K562 (cell line): ENCODE measurements at regions not wholly inside any gene's neighbourhood (a gene's known extent, or its start where the extent isn't known, plus 50 kb on each side); places are given as distances from the start of the nearest gene placed in this dataset.

Experiments
- ATAC-seq: fragments of 200-7000 bp; cut with Tn5 transposase; 3 replicates; pipeline ENCODE4 v1.9.1; 2020; ENCODE audit warnings: moderate library complexity
- BruUV-seq: library from RNA; stranded (reverse); fragments of 400-500 nt; replicated peaks from 2 replicates; lab custom pipeline; 2021; lab: Mats Ljungman, UMichigan
- CTCF ChIA-PET: fragments of 300-600 bp; formaldehyde crosslinking; extraction: SDS; loops from one replicate; lab custom pipeline; 2021; ENCODE audit warnings: low intra/inter-chr PET ratio; lab: Yijun Ruan, JAX
- POLR2A ChIA-PET: fragments of 300-600, 350-650 bp; sonication (Branson Sonifier 250); formaldehyde crosslinking; extraction: SDS; loops from one replicate; lab custom pipeline; 2021; ENCODE audit warnings: antibody characterized with exemption, inconsistent platforms; lab: Yijun Ruan, JAX
- DNase-seq, 4 experiments: peaks; one replicate each; pipeline versions ENCODE4 v3.0.0 to v3.0.0-alpha.2; 2011 to 2018; ENCODE audit warnings: low spot score in 3 of 4, mixed read lengths in 3 of 4; ENCODE audit errors: extremely low read depth in 1 of 4
- FAIRE-seq: peaks from 2 replicates; lab custom pipeline; 2011; peaks lifted over from hg19 to GRCh38; lab: Jason Lieb, UNC
- H2AFZ ChIP-seq: 2 replicates; pipeline ENCODE4 v1.6.0; 2011; ENCODE audit warnings: low read depth, low read length, control low read depth, inconsistent platforms
- H3K27ac ChIP-seq: fragments of 200-600 bp; 3 replicates; pipeline ENCODE4 v1.8.0; 2011; ENCODE audit warnings: low read depth, mild to moderate bottlenecking, control low read depth, inconsistent platforms, low read length, moderate library complexity, mixed read lengths; ENCODE audit errors: extremely low read depth
- H3K27me3 ChIP-seq, 2 experiments: fragments of 300-600 bp in 1 of 2; 2 replicates in 1 of 2; 3 replicates in 1 of 2; pipeline versions ENCODE4 v1.6.0 to v1.8.0; 2011; ENCODE audit warnings: inconsistent platforms in 2 of 2, low read length in 2 of 2, mild to moderate bottlenecking in 1 of 2, mixed read lengths in 1 of 2, moderate library complexity in 1 of 2; ENCODE audit not compliant: control insufficient read depth in 2 of 2, insufficient read depth in 2 of 2
- H3K36me3 ChIP-seq: fragments of 300-600 bp; 3 replicates; pipeline ENCODE4 v1.8.0; 2011; ENCODE audit warnings: mild to moderate bottlenecking, low read length, inconsistent platforms; ENCODE audit not compliant: control insufficient read depth, insufficient read depth
- H3K4me1 ChIP-seq, 2 experiments: fragments of 200-600 bp in 1 of 2; replicated peaks in 1 of 2; 2 replicates in 1 of 2; 3 replicates in 1 of 2; pipeline versions ENCODE4 v1.5.1 to v1.8.0; 2011; ENCODE audit warnings: inconsistent platforms in 2 of 2, low read length in 2 of 2, mild to moderate bottlenecking in 1 of 2, mixed read lengths in 1 of 2, moderate library complexity in 1 of 2; ENCODE audit not compliant: control insufficient read depth in 2 of 2, insufficient read depth in 2 of 2
- H3K4me2 ChIP-seq: 2 replicates; pipeline ENCODE4 v1.6.1; 2011; ENCODE audit warnings: low read length, control low read depth, inconsistent platforms, mixed read lengths; ENCODE audit not compliant: insufficient read depth
- H3K4me3 ChIP-seq: fragments of 200-600 bp; sonication (generic), shearing (Covaris generic); 2 replicates; pipeline ENCODE4 v1.5.1; 2016; ENCODE audit warnings: control low read depth, inconsistent platforms
- H3K79me2 ChIP-seq: fragments of 200-600 bp; 3 replicates; pipeline ENCODE4 v1.8.0; 2011; ENCODE audit warnings: low read length, inconsistent platforms; ENCODE audit not compliant: control insufficient read depth, insufficient read depth
- H3K9ac ChIP-seq, 2 experiments: 2 replicates each; pipeline versions ENCODE4 v1.6.0 to v1.6.1; 2011; ENCODE audit warnings: low read depth in 2 of 2, low read length in 2 of 2, control low read depth in 1 of 2, inconsistent platforms in 1 of 2, mild to moderate bottlenecking in 1 of 2, mixed read lengths in 1 of 2; ENCODE audit not compliant: insufficient read depth in 1 of 2
- H3K9me1 ChIP-seq: one replicate; pipeline ENCODE4 v1.6.0; 2011; ENCODE audit warnings: inconsistent platforms, mild to moderate bottlenecking, low read length, moderate library complexity; ENCODE audit not compliant: control insufficient read depth, insufficient read depth
- H3K9me3 ChIP-seq: replicated peaks from 2 replicates; pipeline ENCODE4 v1.5.1; 2011; ENCODE audit warnings: low read depth, low read length, inconsistent platforms; ENCODE audit not compliant: control insufficient read depth, insufficient read depth
- H4K20me1 ChIP-seq: replicated peaks from 2 replicates; pipeline ENCODE4 v1.6.1; 2011; ENCODE audit warnings: low read length, inconsistent platforms, mixed read lengths; ENCODE audit not compliant: control insufficient read depth, insufficient read depth
- BRF1 ChIP-seq: IDR thresholded peaks from 3 replicates; pipeline ENCODE4 v1.6.1; 2011; ENCODE audit warnings: borderline replicate concordance, mild to moderate bottlenecking; ENCODE audit not compliant: insufficient read length; ENCODE audit errors: extremely low read depth
- CTCF ChIP-seq, 3 experiments: IDR thresholded peaks in 2 of 3; conservative IDR thresholded peaks in 1 of 3; 2 replicates each; pipeline ENCODE4 v1.5.1; 2011 to 2012; ENCODE audit warnings: low read length in 3 of 3, mild to moderate bottlenecking in 3 of 3, control low read depth in 2 of 3, improper control_type of control experiment in 1 of 3, inconsistent platforms in 1 of 3, low read depth in 1 of 3, mixed read lengths in 1 of 3, moderate library complexity in 1 of 3; ENCODE audit not compliant: insufficient read depth in 2 of 3
- NFIC ChIP-seq: fragments of 450-650 bp; IDR thresholded peaks from 2 replicates; pipeline ENCODE4 v1.6.1; 2017; ENCODE audit warnings: mild to moderate bottlenecking, inconsistent platforms
- SIRT6 ChIP-seq: IDR thresholded peaks from one replicate; pipeline ENCODE4 v1.6.1; 2012; ENCODE audit warnings: low read depth, mild to moderate bottlenecking, control low read depth, inconsistent platforms, low read length, moderate library complexity
- ZNF316 ChIP-seq: fragments of 450-650 bp; IDR thresholded peaks from 2 replicates; pipeline ENCODE4 v1.6.1; 2016
- ZNF740 ChIP-seq, 3 experiments: fragments of 200-800 bp in 1 of 3; sonication (Bioruptor generic) in 1 of 3; sonication (generic) in 1 of 3; formaldehyde crosslinking in 1 of 3; IDR thresholded peaks; 2 replicates each; pipeline versions ENCODE4 v1.6.1 to v1.8.0; 2016 to 2022; ENCODE audit warnings: mild to moderate bottlenecking in 2 of 3, missing compliant biosample characterization in 2 of 3, missing genetic modification characterization in 2 of 3, missing genetic modification reagents in 1 of 3
- WGBS: fragments of 100-300 bp; shearing (Covaris generic); methylation state at CpG from one replicate; pipeline ENCODE4 v1.1.6; 2016; ENCODE audit warnings: low coverage, mixed read lengths; ENCODE audit not compliant: insufficient coverage; ENCODE audit errors: missing lambda C conversion rate; 5-methylcytosine and 5-hydroxymethylcytosine counted together
- in situ Hi-C: fragments of 300-500 bp; cut with MboI; formaldehyde crosslinking; loops from 4 replicates; pipeline ENCODE4 v1.15.0; 2018; ENCODE audit warnings: inconsistent platforms, mixed read lengths
- intact Hi-C: fragments of 100-400 bp; cut with micrococcal nuclease; formaldehyde crosslinking; loops from 2 replicates; pipeline ENCODE4 v1.14.2; 2022
- TF ChIP-seq, protein P1 (sequence below): fragments of 450-650 bp; formaldehyde crosslinking; IDR thresholded peaks from 2 replicates; pipeline ENCODE4 v1.4.0; 2020; ENCODE audit warnings: mild to moderate bottlenecking, moderate library complexity

GRCh38 chr9:88658311-88658822, 123.4 kb downstream of the NXNL2 start:
- H4K20me1 ChIP-seq, result no peaks in the 10 kb centered on the region
- no peak for FAIRE-seq
- H3K4me3 ChIP-seq, result no peak overlapping the region
- ATAC-seq, result no peak
- peak in 1 of 4 experiments; percentile 8 for DNase-seq
- no peaks in the 10 kb centered on the region; a peak in 1 of 5 replicates for H3K4me1 ChIP-seq
- no peaks in the 10 kb centered on the region for H3K27me3 ChIP-seq
- H3K27ac ChIP-seq, result no peak overlapping the region
- H3K9me1 ChIP-seq, result no peaks in the 10 kb centered on the region
- in situ Hi-C loops, result no loop called here
- H3K79me2 ChIP-seq, result no peaks in the 10 kb centered on the region
- H3K36me3 ChIP-seq, result no peaks in the 10 kb centered on the region
- 8% methylated on average over 6 of the region's 7 CpGs for whole genome bisulfite sequencing
- intact Hi-C loops, result loop anchor here (10.0 kb wide), 1 partner anchor 64 kb away; no protein-coding TSS in a partner anchor
- no peaks in the 10 kb centered on the region for H3K9me3 ChIP-seq
- no peak overlapping the region for H3K9ac ChIP-seq
- CTCF ChIA-PET, result no interaction called here
- TF ChIP-seq BRF1, result no peak
- peak; percentile 35; the same call in 1 of the 2 replicates for TF ChIP-seq NFIC
- TF ChIP-seq, all 486 proteins: peak for 1
- BruUV-seq, result no TSS peak
- Histone ChIP-seq H2AFZ (no peak overlapping the region), H3K4me2 (no peak overlapping the region)
- POLR2A ChIA-PET, result no interaction called here

DNA sequence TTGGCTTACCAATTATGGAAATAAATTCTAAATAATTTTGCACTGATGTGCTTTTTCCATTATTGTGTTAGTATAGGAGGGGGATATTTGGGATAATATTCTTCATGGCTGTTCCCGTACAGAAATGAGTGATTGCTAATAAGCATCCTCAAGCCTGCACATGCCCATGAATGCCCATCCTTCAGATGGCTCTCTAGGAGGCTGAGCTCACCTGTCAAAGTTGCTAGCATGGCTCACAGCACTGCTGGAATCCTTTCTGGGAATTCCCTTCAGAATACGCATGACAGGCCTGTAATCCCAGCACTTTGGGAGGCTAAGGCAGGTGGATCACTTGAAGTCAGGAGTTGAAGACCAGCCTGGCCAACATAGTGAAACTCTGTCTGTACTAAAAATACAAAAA, 124.1 kb downstream of the NXNL2 start:
- no peak for FAIRE-seq
- WGBS, result 58% methylated on average over 2 of the region's 2 CpGs
- no peak for TF ChIP-seq ZNF316
- TF ChIP-seq, protein P1, sequence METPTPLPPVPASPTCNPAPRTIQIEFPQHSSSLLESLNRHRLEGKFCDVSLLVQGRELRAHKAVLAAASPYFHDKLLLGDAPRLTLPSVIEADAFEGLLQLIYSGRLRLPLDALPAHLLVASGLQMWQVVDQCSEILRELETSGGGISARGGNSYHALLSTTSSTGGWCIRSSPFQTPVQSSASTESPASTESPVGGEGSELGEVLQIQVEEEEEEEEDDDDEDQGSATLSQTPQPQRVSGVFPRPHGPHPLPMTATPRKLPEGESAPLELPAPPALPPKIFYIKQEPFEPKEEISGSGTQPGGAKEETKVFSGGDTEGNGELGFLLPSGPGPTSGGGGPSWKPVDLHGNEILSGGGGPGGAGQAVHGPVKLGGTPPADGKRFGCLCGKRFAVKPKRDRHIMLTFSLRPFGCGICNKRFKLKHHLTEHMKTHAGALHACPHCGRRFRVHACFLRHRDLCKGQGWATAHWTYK (CRISPR knock-in tag), result no peak
- TF ChIP-seq BRF1, result no peak
- no peak for TF ChIP-seq SIRT6
- no peak for TF ChIP-seq ZNF740 (CRISPR knock-in tag; IDR thresholded peaks at IDR 0.05)
- TF ChIP-seq ZNF740 (tag; IDR thresholded peaks at IDR 0.05), result no peak
- TF ChIP-seq CTCF (IDR thresholded peaks at IDR 0.05 in 2 of 3, conservative IDR thresholded peaks at IDR 0.05 in 1 of 3; ENCODE audit: insufficient read depth in 2 of 3, low read depth in 1 of 3, low read length in 3 of 3), result no peak

More for the DNA sequence above, 124.1 kb downstream of the NXNL2 start:
- intact Hi-C loops, result loop anchor here (10.0 kb wide), 1 partner anchor 64 kb away; no protein-coding TSS in a partner anchor
- Histone ChIP-seq H3K9me3 (no peaks in the 10 kb centered on the region), H3K79me2 (no peaks in the 10 kb centered on the region), H3K27me3 (no peaks in the 10 kb centered on the region), H4K20me1 (no peaks in the 10 kb centered on the region), H3K4me1 (no peaks in the 10 kb centered on the region; a peak in 1 of 5 replicates), H3K4me3 (no peak overlapping the region), H3K27ac (no peak overlapping the region), H3K9ac (no peak overlapping the region), H3K36me3 (no peaks in the 10 kb centered on the region), H2AFZ (no peak overlapping the region), H3K9me1 (no peaks in the 10 kb centered on the region), H3K4me2 (no peak overlapping the region)
- in situ Hi-C loops, result no loop called here
- BruUV-seq, result no TSS peak
- no peak for ATAC-seq
- POLR2A ChIA-PET, result no interaction called here
- CTCF ChIA-PET, result no interaction called here
- no peak for DNase-seq
